Keratinocyte (primary cell): ENCODE measurements at regions not wholly inside any gene's neighbourhood (a gene's known extent, or its start where the extent isn't known, plus 50 kb on each side); places are given as distances from the start of the nearest gene placed in this dataset.

ENCODE experiments used
- DNase-seq: peaks from one replicate; pipeline ENCODE4 v3.0.0-alpha.2; 2011; ENCODE audit warnings: low read depth, missing footprints, low spot score
- FAIRE-seq: peaks from 2 replicates; lab custom pipeline; 2011; peaks lifted over from hg19 to GRCh38; lab: Jason Lieb, UNC
- H2AFZ ChIP-seq: 2 replicates; pipeline ENCODE4 v1.6.0; 2012; ENCODE audit warnings: low read length, control low read depth, inconsistent platforms; ENCODE audit not compliant: control insufficient read depth
- H3K27ac ChIP-seq: 2 replicates; pipeline ENCODE4 v1.5.1; 2011; ENCODE audit warnings: low read length; ENCODE audit not compliant: control insufficient read depth, insufficient read depth
- H3K27me3 ChIP-seq: 3 replicates; pipeline ENCODE4 v1.6.0; 2011; ENCODE audit warnings: low read length; ENCODE audit not compliant: control insufficient read depth, insufficient read depth; ENCODE audit errors: extremely low read depth
- H3K36me3 ChIP-seq, 2 experiments: 2 replicates in 1 of 2; 3 replicates in 1 of 2; pipeline ENCODE4 v1.5.1; 2011; ENCODE audit warnings: low read length in 2 of 2, mild to moderate bottlenecking in 1 of 2; ENCODE audit not compliant: control insufficient read depth in 2 of 2, insufficient read depth in 2 of 2; ENCODE audit errors: extremely low read depth in 1 of 2
- H3K4me1 ChIP-seq: 3 replicates; pipeline ENCODE4 v1.5.1; 2011; ENCODE audit warnings: low read length; ENCODE audit not compliant: control insufficient read depth, insufficient read depth; ENCODE audit errors: extremely low read depth
- H3K4me2 ChIP-seq: 3 replicates; pipeline ENCODE4 v1.6.0; 2011; ENCODE audit warnings: low read depth, low read length; ENCODE audit not compliant: control insufficient read depth, insufficient read depth; ENCODE audit errors: extremely low read depth
- H3K4me3 ChIP-seq, 3 experiments: fragments of 200-600 bp in 1 of 3; sonication (generic) in 1 of 3; 2 replicates in 2 of 3; 3 replicates in 1 of 3; pipeline ENCODE4 v1.5.1; 2011 to 2016; ENCODE audit warnings: low read length in 3 of 3, mild to moderate bottlenecking in 3 of 3, control low read depth in 2 of 3, inconsistent platforms in 1 of 3, low read depth in 1 of 3, mixed read lengths in 1 of 3, mixed run types in 1 of 3, moderate library complexity in 1 of 3; ENCODE audit not compliant: control insufficient read depth in 2 of 3, insufficient read depth in 2 of 3; ENCODE audit errors: extremely low read depth in 1 of 3
- H3K79me2 ChIP-seq: 2 replicates; pipeline ENCODE4 v1.6.0; 2012; ENCODE audit warnings: low read length; ENCODE audit not compliant: control insufficient read depth, insufficient read depth
- H3K9ac ChIP-seq: 3 replicates; pipeline ENCODE4 v1.6.0; 2011; ENCODE audit warnings: low read length; ENCODE audit not compliant: control insufficient read depth, insufficient read depth; ENCODE audit errors: extremely low read depth
- H3K9me1 ChIP-seq: 3 replicates; pipeline ENCODE4 v1.6.0; 2011; ENCODE audit warnings: low read length; ENCODE audit not compliant: control insufficient read depth, insufficient read depth; ENCODE audit errors: extremely low read depth
- H3K9me3 ChIP-seq: 2 replicates; pipeline ENCODE4 v1.5.1; 2012; ENCODE audit warnings: low read depth, low read length; ENCODE audit not compliant: control insufficient read depth
- H4K20me1 ChIP-seq: 3 replicates; pipeline ENCODE4 v1.6.0; 2011; ENCODE audit warnings: low read length; ENCODE audit not compliant: control insufficient read depth, insufficient read depth; ENCODE audit errors: extremely low read depth
- EZH2 ChIP-seq: IDR thresholded peaks from one replicate; pipeline ENCODE4 v1.6.1; 2012; ENCODE audit warnings: inconsistent platforms, mild to moderate bottlenecking, low read length, moderate library complexity
- dilution Hi-C: fragments of 300-500 bp; cut with MboI; formaldehyde crosslinking; loops from one replicate; pipeline ENCODE4 v1.7.0; 2020; ENCODE audit warnings: low sequenced_read_pairs; ENCODE audit not compliant: extremely low pct_ligation_motif_present
- TF ChIP-seq, protein P1 (sequence below), 3 experiments: IDR thresholded peaks in 1 of 3; conservative IDR thresholded peaks in 1 of 3; optimal IDR thresholded peaks in 1 of 3; 2 replicates in 2 of 3; 3 replicates in 1 of 3; pipeline versions ENCODE3 to v1.5.1; 2011; ENCODE audit warnings: low read length in 3 of 3, mild to moderate bottlenecking in 3 of 3, moderate library complexity in 2 of 3, control low read depth in 1 of 3, inconsistent platforms in 1 of 3; ENCODE audit not compliant: insufficient read depth in 2 of 3; ENCODE audit errors: extremely low read depth in 1 of 3

- dilution Hi-C loops: no loop called here
- no peak for TF ChIP-seq EZH2
- TF ChIP-seq, protein P1, sequence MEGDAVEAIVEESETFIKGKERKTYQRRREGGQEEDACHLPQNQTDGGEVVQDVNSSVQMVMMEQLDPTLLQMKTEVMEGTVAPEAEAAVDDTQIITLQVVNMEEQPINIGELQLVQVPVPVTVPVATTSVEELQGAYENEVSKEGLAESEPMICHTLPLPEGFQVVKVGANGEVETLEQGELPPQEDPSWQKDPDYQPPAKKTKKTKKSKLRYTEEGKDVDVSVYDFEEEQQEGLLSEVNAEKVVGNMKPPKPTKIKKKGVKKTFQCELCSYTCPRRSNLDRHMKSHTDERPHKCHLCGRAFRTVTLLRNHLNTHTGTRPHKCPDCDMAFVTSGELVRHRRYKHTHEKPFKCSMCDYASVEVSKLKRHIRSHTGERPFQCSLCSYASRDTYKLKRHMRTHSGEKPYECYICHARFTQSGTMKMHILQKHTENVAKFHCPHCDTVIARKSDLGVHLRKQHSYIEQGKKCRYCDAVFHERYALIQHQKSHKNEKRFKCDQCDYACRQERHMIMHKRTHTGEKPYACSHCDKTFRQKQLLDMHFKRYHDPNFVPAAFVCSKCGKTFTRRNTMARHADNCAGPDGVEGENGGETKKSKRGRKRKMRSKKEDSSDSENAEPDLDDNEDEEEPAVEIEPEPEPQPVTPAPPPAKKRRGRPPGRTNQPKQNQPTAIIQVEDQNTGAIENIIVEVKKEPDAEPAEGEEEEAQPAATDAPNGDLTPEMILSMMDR (optimal IDR thresholded peaks at IDR 0.05 in 1 of 3, IDR thresholded peaks at IDR 0.05 in 1 of 3, conservative IDR thresholded peaks at IDR 0.05 in 1 of 3; ENCODE audit: extremely low read depth in 1 of 3, insufficient read depth in 2 of 3, low read length in 3 of 3): no peak
- H3K27ac ChIP-seq: no peak overlapping the region
- no peak overlapping the region for H3K4me2 ChIP-seq
- H3K4me3 ChIP-seq: no peak overlapping the region
- H3K79me2 ChIP-seq: no peaks in the 10 kb centered on the region
- no peak overlapping the region for H3K9ac ChIP-seq
- H2AFZ ChIP-seq: no peak overlapping the region
- no peaks in the 10 kb centered on the region for H3K9me1 ChIP-seq
- no peaks in the 10 kb centered on the region for H3K36me3 ChIP-seq
- no peaks in the 10 kb centered on the region for H3K9me3 ChIP-seq
- no peaks in the 10 kb centered on the region for H4K20me1 ChIP-seq
- no peaks in the 10 kb centered on the region for H3K4me1 ChIP-seq
- DNase-seq (no peak), FAIRE-seq (no peak)
- peaks cover 3% of the 10 kb centered on the region for H3K27me3 ChIP-seq
Observed at GRCh38 chr2:196480653-196481323, 158.7 kb upstream of the CCDC150 start.

GRCh38 chr2:196481324-196481697 is 158.2 kb upstream of the CCDC150 start:
- dilution Hi-C loops: no loop called here
- Histone ChIP-seq H3K9ac (no peak overlapping the region), H3K27me3 (peaks cover 3% of the 10 kb centered on the region), H3K36me3 (no peaks in the 10 kb centered on the region), H3K9me1 (no peaks in the 10 kb centered on the region), H3K9me3 (no peaks in the 10 kb centered on the region), H2AFZ (no peak overlapping the region), H3K79me2 (no peaks in the 10 kb centered on the region), H3K4me1 (no peaks in the 10 kb centered on the region), H3K4me3 (no peak overlapping the region), H3K4me2 (no peak overlapping the region), H3K27ac (no peak overlapping the region), H4K20me1 (no peaks in the 10 kb centered on the region)
- FAIRE-seq: no peak
- TF ChIP-seq EZH2: no peak
- TF ChIP-seq, protein P1 (optimal IDR thresholded peaks at IDR 0.05 in 1 of 3, IDR thresholded peaks at IDR 0.05 in 1 of 3, conservative IDR thresholded peaks at IDR 0.05 in 1 of 3; ENCODE audit: extremely low read depth in 1 of 3, insufficient read depth in 2 of 3, low read length in 3 of 3): no peak
- no peak for DNase-seq
